Trophoblast cell (in vitro differentiated cells and primary cell): ENCODE measurements at regions not wholly inside any gene's neighbourhood (a gene's known extent, or its start where the extent isn't known, plus 50 kb on each side); places are given as distances from the start of the nearest gene placed in this dataset.

Source experiments
- DNase-seq, 2 donors: peaks; one replicate each; pipeline ENCODE4 v3.0.0-alpha.2; 2016
- H2AFZ ChIP-seq: 2 replicates; pipeline ENCODE4 v1.6.1; 2013; ENCODE audit warnings: low read length, moderate library complexity, mild to moderate bottlenecking; ENCODE audit not compliant: insufficient read depth, poor library complexity
- H2AK5ac ChIP-seq: 2 replicates; pipeline ENCODE4 v1.6.1; 2013; ENCODE audit warnings: mild to moderate bottlenecking, low read length
- H2BK120ac ChIP-seq: 2 replicates; pipeline ENCODE4 v1.6.1; 2013; ENCODE audit warnings: low read length, mild to moderate bottlenecking, moderate library complexity; ENCODE audit not compliant: insufficient read depth, poor library complexity
- H2BK12ac ChIP-seq: 2 replicates; pipeline ENCODE4 v1.6.1; 2013; ENCODE audit warnings: mild to moderate bottlenecking, low read length, moderate library complexity
- H2BK5ac ChIP-seq: 2 replicates; pipeline ENCODE4 v1.6.1; 2013; ENCODE audit warnings: low read length, low read depth, moderate library complexity, mild to moderate bottlenecking; ENCODE audit not compliant: poor library complexity
- H3K14ac ChIP-seq: 2 replicates; pipeline ENCODE4 v1.6.1; 2013; ENCODE audit warnings: mild to moderate bottlenecking, low read length
- H3K18ac ChIP-seq: 2 replicates; pipeline ENCODE4 v1.6.1; 2013; ENCODE audit warnings: mild to moderate bottlenecking, low read length
- H3K23ac ChIP-seq: 2 replicates; pipeline ENCODE4 v1.6.1; 2013; ENCODE audit warnings: low read length
- H3K27ac ChIP-seq: 2 replicates; pipeline ENCODE4 v1.5.1; 2013; ENCODE audit warnings: low read depth, mild to moderate bottlenecking, inconsistent platforms, low read length, moderate library complexity
- H3K27me3 ChIP-seq: 2 replicates; pipeline ENCODE4 v1.6.1; 2013; ENCODE audit warnings: inconsistent platforms, mild to moderate bottlenecking, low read length, moderate library complexity; ENCODE audit not compliant: insufficient read depth
- H3K36me3 ChIP-seq, 2 experiments: 1 replicate in 1 of 2; 2 replicates in 1 of 2; pipeline ENCODE4 v1.6.1; 2013; ENCODE audit warnings: low read length in 2 of 2, mild to moderate bottlenecking in 2 of 2, moderate library complexity in 1 of 2; ENCODE audit not compliant: insufficient read depth in 2 of 2, control insufficient read depth in 1 of 2
- H3K4ac ChIP-seq: 2 replicates; pipeline ENCODE4 v1.6.1; 2013; ENCODE audit warnings: low read depth, mild to moderate bottlenecking, low read length, moderate library complexity
- H3K4me1 ChIP-seq, 2 experiments: 1 replicate in 1 of 2; 2 replicates in 1 of 2; pipeline ENCODE4 v1.6.1; 2013; ENCODE audit warnings: low read length in 2 of 2, mild to moderate bottlenecking in 2 of 2, moderate library complexity in 1 of 2; ENCODE audit not compliant: insufficient read depth in 2 of 2, control insufficient read depth in 1 of 2
- H3K4me2 ChIP-seq: 2 replicates; pipeline ENCODE4 v1.6.1; 2013; ENCODE audit warnings: inconsistent platforms, mild to moderate bottlenecking, low read length, moderate library complexity
- H3K4me3 ChIP-seq: 2 replicates; pipeline ENCODE4 v1.5.1; 2013; ENCODE audit warnings: mild to moderate bottlenecking, low read depth, low read length, inconsistent platforms
- H3K79me1 ChIP-seq: one replicate; pipeline ENCODE4 v1.6.1; 2013; ENCODE audit warnings: low read length
- H3K79me2 ChIP-seq: 2 replicates; pipeline ENCODE4 v1.6.1; 2013; ENCODE audit warnings: low read length, mild to moderate bottlenecking; ENCODE audit not compliant: control insufficient read depth, insufficient read depth, poor library complexity
- H3K9ac ChIP-seq: 2 replicates; pipeline ENCODE4 v1.6.1; 2013; ENCODE audit warnings: mild to moderate bottlenecking, low read length
- H3K9me3 ChIP-seq: 2 replicates; pipeline ENCODE4 v1.6.1; 2013; ENCODE audit warnings: low read depth, mild to moderate bottlenecking, control low read depth, inconsistent platforms, low read length; ENCODE audit not compliant: insufficient read depth
- H4K12ac ChIP-seq: 2 replicates; pipeline ENCODE4 v1.6.1; 2013; ENCODE audit warnings: low read depth, mild to moderate bottlenecking, low read length, moderate library complexity
- H4K8ac ChIP-seq: 2 replicates; pipeline ENCODE4 v1.6.1; 2013; ENCODE audit warnings: low read depth, mild to moderate bottlenecking, low read length, moderate library complexity
- H4K91ac ChIP-seq: one replicate; pipeline ENCODE4 v1.6.1; 2013; ENCODE audit warnings: low read depth, mild to moderate bottlenecking, low read length, moderate library complexity
- WGBS: extraction: QIAGEN DNeasy Blood & Tissue Kit; methylation state at CpG from one replicate; pipeline ENCODE4 v1.1.7; 2013; ENCODE audit warnings: missing lambda C conversion rate; ENCODE audit not compliant: insufficient read length, insufficient coverage; ENCODE audit errors: extremely low coverage; 5-methylcytosine and 5-hydroxymethylcytosine counted together

- Histone ChIP-seq H2BK5ac (no peak overlapping the region), H4K91ac (no peak overlapping the region), H3K79me2 (no peaks in the 10 kb centered on the region), H3K27ac (no peak overlapping the region), H3K4ac (no peak overlapping the region), H2BK12ac (no peak overlapping the region), H2AFZ (no peak overlapping the region), H4K8ac (no peak overlapping the region), H3K9me3 (no peaks in the 10 kb centered on the region), H3K79me1 (no peaks in the 10 kb centered on the region), H3K4me1 (peaks cover 2 to 10% of the 10 kb centered on the region in 2 experiments), H3K18ac (no peak overlapping the region), H4K12ac (no peak overlapping the region), H3K23ac (no peak overlapping the region), H3K14ac (no peak overlapping the region), H3K4me2 (no peak overlapping the region), H2AK5ac (no peak overlapping the region), H3K4me3 (no peak overlapping the region), H2BK120ac (no peak overlapping the region), H3K27me3 (no peaks in the 10 kb centered on the region), H3K36me3 (no peaks in the 10 kb centered on the region), H3K9ac (no peak overlapping the region)
- DNase-seq = no peak
- WGBS = no CpG with 5 or more reads among the region's 4 CpGs
Measured at GRCh38 chr2:67499989-67500388, 102.9 kb downstream of the ETAA1 start.

GRCh38 chr2:67500541-67500940 is 103.4 kb downstream of the ETAA1 start:
- H4K8ac ChIP-seq = no peak overlapping the region
- H3K4me3 ChIP-seq = no peak overlapping the region
- H2AK5ac ChIP-seq = no peak overlapping the region
- H2BK5ac ChIP-seq = no peak overlapping the region
- H3K4ac ChIP-seq = no peak overlapping the region
- H3K14ac ChIP-seq = no peak overlapping the region
- H3K9ac ChIP-seq = no peak overlapping the region
- H3K79me2 ChIP-seq = no peaks in the 10 kb centered on the region
- no peak overlapping the region for H3K18ac ChIP-seq
- no peaks in the 10 kb centered on the region for H3K36me3 ChIP-seq
- no peaks in the 10 kb centered on the region for H3K9me3 ChIP-seq
- H3K4me2 ChIP-seq = no peak overlapping the region
- H2BK12ac ChIP-seq = no peak overlapping the region
- no peak overlapping the region for H2AFZ ChIP-seq
- peaks cover 2 to 10% of the 10 kb centered on the region in 2 experiments for H3K4me1 ChIP-seq
- H4K91ac ChIP-seq = no peak overlapping the region
- no peak overlapping the region for H4K12ac ChIP-seq
- no peak overlapping the region for H2BK120ac ChIP-seq
- H3K27me3 ChIP-seq = no peaks in the 10 kb centered on the region
- no peak overlapping the region for H3K23ac ChIP-seq
- no CpG with 5 or more reads among the region's 6 CpGs for WGBS
- DNase-seq = no peak
- no peak overlapping the region for H3K27ac ChIP-seq
- no peaks in the 10 kb centered on the region for H3K79me1 ChIP-seq

GRCh38 chr2:67502346-67503065 is 105.4 kb downstream of the ETAA1 start:
- no peak overlapping the region for H4K12ac ChIP-seq
- WGBS = no CpG with 5 or more reads among the region's 6 CpGs
- H3K4ac ChIP-seq = no peak overlapping the region

GRCh38 chr2:67503066-67503795 is 106.1 kb downstream of the ETAA1 start:
- H2BK5ac ChIP-seq = no peak overlapping the region
- H3K79me1 ChIP-seq = no peaks in the 10 kb centered on the region
- no peak overlapping the region for H3K18ac ChIP-seq
- peak; percentile 45 to 74 for DNase-seq
- no peak overlapping the region for H3K14ac ChIP-seq
- no peaks in the 10 kb centered on the region for H3K27me3 ChIP-seq
- no peak overlapping the region for H3K23ac ChIP-seq
- no peak overlapping the region for H4K8ac ChIP-seq
- H3K9ac ChIP-seq = no peak overlapping the region
- no peak overlapping the region for H2AFZ ChIP-seq
- H3K4me1 ChIP-seq = peaks cover 2 to 10% of the 10 kb centered on the region in 2 experiments
- H2BK12ac ChIP-seq = no peak overlapping the region
- no peaks in the 10 kb centered on the region for H3K9me3 ChIP-seq
- H2BK120ac ChIP-seq = no peak overlapping the region
- WGBS = no CpG with 5 or more reads among the region's 4 CpGs
- no peak overlapping the region for H4K12ac ChIP-seq
- no peak overlapping the region for H3K4me2 ChIP-seq
- H3K4me3 ChIP-seq = no peak overlapping the region
- no peak overlapping the region for H3K4ac ChIP-seq
- no peaks in the 10 kb centered on the region for H3K79me2 ChIP-seq
- no peaks in the 10 kb centered on the region for H3K36me3 ChIP-seq
- H4K91ac ChIP-seq = no peak overlapping the region
- no peak overlapping the region for H3K27ac ChIP-seq
- no peak overlapping the region for H2AK5ac ChIP-seq

More at GRCh38 chr2:67502346-67503065, 105.4 kb downstream of the ETAA1 start:
- Histone ChIP-seq H3K27me3 (no peaks in the 10 kb centered on the region), H2BK5ac (no peak overlapping the region), H2AK5ac (no peak overlapping the region), H3K23ac (no peak overlapping the region), H3K18ac (no peak overlapping the region), H3K14ac (no peak overlapping the region), H3K4me1 (peaks cover 2 to 10% of the 10 kb centered on the region in 2 experiments), H3K4me2 (no peak overlapping the region), H3K79me1 (no peaks in the 10 kb centered on the region), H3K4me3 (no peak overlapping the region), H2BK120ac (no peak overlapping the region), H3K9me3 (no peaks in the 10 kb centered on the region), H3K36me3 (no peaks in the 10 kb centered on the region), H4K8ac (no peak overlapping the region), H2AFZ (no peak overlapping the region), H3K27ac (no peak overlapping the region), H2BK12ac (no peak overlapping the region), H3K9ac (no peak overlapping the region), H4K91ac (no peak overlapping the region), H3K79me2 (no peaks in the 10 kb centered on the region)
- peak; percentile 35 to 41 for DNase-seq
